NCI-H1930 (cell line): ENCODE measurements at regions not wholly inside any gene's neighbourhood (a gene's known extent, or its start where the extent isn't known, plus 50 kb on each side); places are given as distances from the start of the nearest gene placed in this dataset.

ENCODE experiments used
- DNase-seq, 2 experiments: peaks; one replicate each; lab custom pipeline; 2025; lab: John Stamatoyannopoulos, UW

DNA sequence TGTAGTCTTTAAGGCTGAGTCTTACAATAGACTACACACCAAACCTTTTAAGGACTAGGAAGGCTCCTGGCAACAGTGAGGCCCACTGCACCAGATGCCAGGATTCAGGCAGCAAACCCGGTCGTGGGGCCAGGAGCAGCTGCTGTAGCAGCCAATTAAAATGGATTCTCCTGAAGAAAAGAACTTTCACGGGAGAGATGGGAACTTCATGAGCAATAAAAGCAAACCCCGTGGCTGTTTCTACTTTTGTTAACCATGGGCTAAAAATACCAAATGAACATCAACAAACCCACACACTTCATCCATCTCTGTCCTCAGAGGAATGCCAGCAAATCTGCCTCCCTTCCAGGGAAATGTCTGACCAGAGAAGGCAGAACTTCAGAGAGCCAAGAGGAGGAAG lies 101.4 kb downstream of the BTC start:
- DNase-seq = no peak
